ENCODE measurements at regions not wholly inside any gene's neighbourhood (a gene's known extent, or its start where the extent isn't known, plus 50 kb on each side); places are given as distances from the start of the nearest gene placed in this dataset.

DNA sequence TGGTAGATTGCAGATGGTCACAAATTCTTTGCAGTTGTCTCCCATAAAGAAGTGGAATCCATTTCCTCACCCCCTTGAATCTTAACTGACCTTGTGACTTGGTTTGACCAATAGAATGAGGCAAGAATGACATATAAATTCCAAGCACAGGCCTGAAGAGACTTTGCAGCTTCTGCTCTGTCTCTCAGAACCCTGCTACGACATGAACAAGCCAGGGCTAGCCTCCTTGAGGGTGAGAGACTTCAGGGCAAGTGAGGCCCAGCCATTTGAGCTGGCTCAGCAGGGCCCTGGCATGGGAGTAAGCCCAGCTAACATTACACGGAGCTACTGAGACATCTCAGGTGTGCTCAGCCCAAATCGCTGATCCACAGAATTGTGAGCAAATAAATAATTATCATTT lies 216.3 kb upstream of the MAN1A1 start:
- TF ChIP-seq CHD4 (IDR thresholded peaks at IDR 0.05; ENCODE audit: insufficient read depth, insufficient replicate concordance, low read depth, low read length, poor library complexity, severe bottlenecking) (no peak), KLF16 (IDR thresholded peaks at IDR 0.05) (no peak)
- no peak for DNase-seq (ENCODE audit: extremely low read depth in 1 of 4, low spot score in 3 of 4)
- Histone ChIP-seq H3K9ac (ENCODE audit: insufficient read depth in 1 of 2, low read depth in 2 of 2, low read length in 2 of 2) (no peak overlapping the region), H3K4me3 (no peak overlapping the region), H3K27me3 (ENCODE audit: control insufficient read depth in 2 of 2, insufficient read depth in 2 of 2, low read length in 2 of 2) (no peaks in the 10 kb centered on the region), H3K36me3 (ENCODE audit: control insufficient read depth, insufficient read depth, low read length) (no peaks in the 10 kb centered on the region), H3K9me1 (ENCODE audit: control insufficient read depth, insufficient read depth, low read length) (no peaks in the 10 kb centered on the region), H3K9me3 (replicated peaks; ENCODE audit: control insufficient read depth, insufficient read depth, low read depth, low read length) (no peaks in the 10 kb centered on the region), H3K4me2 (ENCODE audit: insufficient read depth, low read length) (no peak overlapping the region), H3K27ac (ENCODE audit: extremely low read depth, low read depth, low read length) (no peak overlapping the region), H4K20me1 (replicated peaks; ENCODE audit: control insufficient read depth, insufficient read depth, low read length) (no peaks in the 10 kb centered on the region), H3K4me1 (replicated peaks in 1 of 2; ENCODE audit: control insufficient read depth in 2 of 2, insufficient read depth in 2 of 2, low read length in 2 of 2) (peaks cover 0 to 3% of the 10 kb centered on the region in 2 experiments; a peak in 2 of 5 replicates), H2AFZ (ENCODE audit: low read depth, low read length) (peak overlapping the region; percentile 95), H3K79me2 (ENCODE audit: control insufficient read depth, insufficient read depth, low read length) (no peaks in the 10 kb centered on the region)
- ChIA-PET POLR2A (interaction anchor here (0.7 kb wide), 1 partner anchor 433 kb away, joined by 3 read pairs; no protein-coding TSS in a partner anchor), CTCF (ENCODE audit: low intra/inter-chr PET ratio) (no interaction called here)
- 31% methylated on average over 3 of the region's 3 CpGs for WGBS (ENCODE audit: insufficient coverage, low coverage, missing lambda C conversion rate)
- no TSS peak for BruUV-seq (replicated peaks)
- intact Hi-C loops (cut with micrococcal nuclease) (loop anchor here (10.0 kb wide), 1 partner anchor 159 kb away; no protein-coding TSS in a partner anchor), in situ Hi-C loops (cut with MboI) (no loop called here)
- FAIRE-seq: no peak
- no peak for ATAC-seq

DNA sequence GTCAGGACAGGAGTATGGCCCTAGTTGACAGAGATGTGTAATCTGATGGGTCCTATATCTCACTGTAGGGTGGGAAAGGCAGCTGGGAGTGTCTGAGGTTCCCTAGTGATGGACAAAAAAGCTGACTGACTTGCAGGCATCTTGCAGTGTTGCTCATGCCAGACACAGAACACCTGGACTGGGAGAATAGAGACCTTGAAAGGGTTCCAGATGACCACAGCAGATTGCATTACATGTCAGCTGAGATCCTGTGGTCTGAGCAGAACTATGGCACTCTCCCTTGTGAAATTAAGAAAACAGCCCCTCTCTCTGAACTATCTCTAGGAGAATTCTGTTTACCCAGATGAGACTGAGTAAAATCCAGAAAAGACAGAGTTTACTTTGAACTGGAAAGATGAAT lies 212.6 kb upstream of the MAN1A1 start:
- Histone ChIP-seq H2AFZ (ENCODE audit: low read depth, low read length) (no peak overlapping the region), H3K79me2 (ENCODE audit: control insufficient read depth, insufficient read depth, low read length) (no peaks in the 10 kb centered on the region), H4K20me1 (replicated peaks; ENCODE audit: control insufficient read depth, insufficient read depth, low read length) (no peaks in the 10 kb centered on the region), H3K9me1 (ENCODE audit: control insufficient read depth, insufficient read depth, low read length) (no peaks in the 10 kb centered on the region), H3K4me3 (no peak overlapping the region), H3K4me1 (replicated peaks in 1 of 2; ENCODE audit: control insufficient read depth in 2 of 2, insufficient read depth in 2 of 2, low read length in 2 of 2) (peaks cover 0 to 7% of the 10 kb centered on the region in 2 experiments; a peak in 2 of 5 replicates), H3K27ac (ENCODE audit: extremely low read depth, low read depth, low read length) (no peak overlapping the region), H3K4me2 (ENCODE audit: insufficient read depth, low read length) (no peak overlapping the region), H3K27me3 (ENCODE audit: control insufficient read depth in 2 of 2, insufficient read depth in 2 of 2, low read length in 2 of 2) (no peaks in the 10 kb centered on the region), H3K9me3 (replicated peaks; ENCODE audit: control insufficient read depth, insufficient read depth, low read depth, low read length) (no peaks in the 10 kb centered on the region), H3K36me3 (ENCODE audit: control insufficient read depth, insufficient read depth, low read length) (no peaks in the 10 kb centered on the region), H3K9ac (ENCODE audit: insufficient read depth in 1 of 2, low read depth in 2 of 2, low read length in 2 of 2) (no peak overlapping the region)
- TF ChIP-seq, protein P1, sequence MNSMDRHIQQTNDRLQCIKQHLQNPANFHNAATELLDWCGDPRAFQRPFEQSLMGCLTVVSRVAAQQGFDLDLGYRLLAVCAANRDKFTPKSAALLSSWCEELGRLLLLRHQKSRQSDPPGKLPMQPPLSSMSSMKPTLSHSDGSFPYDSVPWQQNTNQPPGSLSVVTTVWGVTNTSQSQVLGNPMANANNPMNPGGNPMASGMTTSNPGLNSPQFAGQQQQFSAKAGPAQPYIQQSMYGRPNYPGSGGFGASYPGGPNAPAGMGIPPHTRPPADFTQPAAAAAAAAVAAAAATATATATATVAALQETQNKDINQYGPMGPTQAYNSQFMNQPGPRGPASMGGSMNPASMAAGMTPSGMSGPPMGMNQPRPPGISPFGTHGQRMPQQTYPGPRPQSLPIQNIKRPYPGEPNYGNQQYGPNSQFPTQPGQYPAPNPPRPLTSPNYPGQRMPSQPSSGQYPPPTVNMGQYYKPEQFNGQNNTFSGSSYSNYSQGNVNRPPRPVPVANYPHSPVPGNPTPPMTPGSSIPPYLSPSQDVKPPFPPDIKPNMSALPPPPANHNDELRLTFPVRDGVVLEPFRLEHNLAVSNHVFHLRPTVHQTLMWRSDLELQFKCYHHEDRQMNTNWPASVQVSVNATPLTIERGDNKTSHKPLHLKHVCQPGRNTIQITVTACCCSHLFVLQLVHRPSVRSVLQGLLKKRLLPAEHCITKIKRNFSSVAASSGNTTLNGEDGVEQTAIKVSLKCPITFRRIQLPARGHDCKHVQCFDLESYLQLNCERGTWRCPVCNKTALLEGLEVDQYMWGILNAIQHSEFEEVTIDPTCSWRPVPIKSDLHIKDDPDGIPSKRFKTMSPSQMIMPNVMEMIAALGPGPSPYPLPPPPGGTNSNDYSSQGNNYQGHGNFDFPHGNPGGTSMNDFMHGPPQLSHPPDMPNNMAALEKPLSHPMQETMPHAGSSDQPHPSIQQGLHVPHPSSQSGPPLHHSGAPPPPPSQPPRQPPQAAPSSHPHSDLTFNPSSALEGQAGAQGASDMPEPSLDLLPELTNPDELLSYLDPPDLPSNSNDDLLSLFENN (IDR thresholded peaks at IDR 0.05; ENCODE audit: low read depth in 2 of 2, low read length in 2 of 2): no peak
- TF ChIP-seq, protein P2, sequence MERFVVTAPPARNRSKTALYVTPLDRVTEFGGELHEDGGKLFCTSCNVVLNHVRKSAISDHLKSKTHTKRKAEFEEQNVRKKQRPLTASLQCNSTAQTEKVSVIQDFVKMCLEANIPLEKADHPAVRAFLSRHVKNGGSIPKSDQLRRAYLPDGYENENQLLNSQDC (CRISPR knock-in tag; IDR thresholded peaks at IDR 0.05): no peak
- TF ChIP-seq ZNF316 (IDR thresholded peaks at IDR 0.05) (no peak), MYBL2 (IDR thresholded peaks at IDR 0.05; ENCODE audit: low read depth) (no peak), MYBL2 (CRISPR knock-in tag; IDR thresholded peaks at IDR 0.05; ENCODE audit: borderline replicate concordance) (no peak), CREB1 (IDR thresholded peaks at IDR 0.05) (no peak), CREB1 (CRISPR knock-in tag; IDR thresholded peaks at IDR 0.05) (no peak), THRAP3 (IDR thresholded peaks at IDR 0.05; ENCODE audit: borderline replicate concordance) (no peak), MCM2 (IDR thresholded peaks at IDR 0.05; ENCODE audit: low read depth) (no peak), ZNF354B (CRISPR knock-in tag; IDR thresholded peaks at IDR 0.05) (no peak), RBBP5 (IDR thresholded peaks at IDR 0.05; ENCODE audit: borderline replicate concordance, insufficient read depth, low read length, poor library complexity, severe bottlenecking) (no peak), ZNF197 (CRISPR knock-in tag; IDR thresholded peaks at IDR 0.05; ENCODE audit: low read depth) (no peak)
- no TSS peak for BruUV-seq (replicated peaks)
- POLR2A ChIA-PET: interaction anchor here (0.6 kb wide), 1 partner anchor 205 kb away, joined by 3 read pairs; no protein-coding TSS in a partner anchor
- in situ Hi-C loops (cut with MboI): no loop called here
- ATAC-seq: no peak
- no peak for DNase-seq (ENCODE audit: extremely low read depth in 1 of 4, low spot score in 3 of 4)
- intact Hi-C loops (cut with micrococcal nuclease): loop anchor here (10.0 kb wide), 1 partner anchor 163 kb away; no protein-coding TSS in a partner anchor
- FAIRE-seq: no peak
- CTCF ChIA-PET (ENCODE audit: low intra/inter-chr PET ratio): no interaction called here
